A549 (cell line): ENCODE measurements at regions not wholly inside any gene's neighbourhood (a gene's known extent, or its start where the extent isn't known, plus 50 kb on each side); places are given as distances from the start of the nearest gene placed in this dataset.

ENCODE experiments used
- ATAC-seq, 2 experiments: fragments of 200-7000 bp in 1 of 2; fragments of >200 bp in 1 of 2; cut with Nextera tagmentation in 1 of 2; cut with Tn5 transposase in 1 of 2; 3 replicates each; pipeline versions ENCODE4 v1.8.0 to v1.9.1; 2018 to 2020; ENCODE audit warnings: mild to moderate bottlenecking in 1 of 2, moderate library complexity in 1 of 2
- CTCF ChIA-PET: fragments of 300-600 bp; sonication (Branson Sonifier 250); formaldehyde crosslinking; extraction: SDS; loops from one replicate; lab custom pipeline; 2021; ENCODE audit warnings: antibody characterized with exemption, inconsistent platforms; lab: Yijun Ruan, JAX
- POLR2A ChIA-PET: fragments of 350-600 bp; formaldehyde crosslinking; extraction: SDS; loops from one replicate; lab custom pipeline; 2021; ENCODE audit warnings: antibody characterized with exemption, inconsistent platforms; lab: Yijun Ruan, JAX
- DNase-seq, 2 experiments: peaks; one replicate each; pipeline versions ENCODE4 v3.0.0 to v3.0.0-alpha.2; 2011 to 2016; ENCODE audit warnings: low read depth in 1 of 2, low spot score in 1 of 2
- FAIRE-seq: peaks from 2 replicates; lab custom pipeline; 2011; peaks lifted over from hg19 to GRCh38; lab: Jason Lieb, UNC
- H3K27ac ChIP-seq, 2 experiments: fragments of >200 bp; sonication (Bioruptor Twin); formaldehyde crosslinking; 3 replicates each; pipeline ENCODE4 v1.5.1; 2016 to 2017
- H3K4me1 ChIP-seq: fragments of >200 bp; sonication (Bioruptor Twin); formaldehyde crosslinking; 3 replicates; pipeline ENCODE4 v1.6.1; 2016
- H3K4me2 ChIP-seq: fragments of >200 bp; sonication (Bioruptor Twin); formaldehyde crosslinking; 3 replicates; pipeline ENCODE4 v1.6.1; 2016
- H3K4me3 ChIP-seq: fragments of >200 bp; sonication (Bioruptor Twin); formaldehyde crosslinking; 3 replicates; pipeline ENCODE4 v1.5.1; 2016
- H3K9me3 ChIP-seq: fragments of >200 bp; sonication (Bioruptor Twin); formaldehyde crosslinking; 3 replicates; pipeline ENCODE4 v1.6.1; 2016
- BCL3 ChIP-seq: fragments of >200 bp; sonication (Bioruptor Twin); formaldehyde crosslinking; IDR thresholded peaks from 3 replicates; pipeline ENCODE4 v1.6.1; 2016
- BHLHE40 ChIP-seq: IDR thresholded peaks from 2 replicates; pipeline ENCODE4 v1.6.1; 2012; ENCODE audit warnings: low read depth, low read length, inconsistent platforms
- CHD2 ChIP-seq: fragments of 150-350 bp; IDR thresholded peaks from 2 replicates; pipeline ENCODE4 v1.6.1; 2014; ENCODE audit warnings: low read length; ENCODE audit not compliant: partially characterized antibody
- CTCF ChIP-seq: fragments of >200 bp; sonication (Bioruptor Twin); formaldehyde crosslinking; IDR thresholded peaks from 3 replicates; pipeline ENCODE4 v1.5.1; 2016
- FOXS1 ChIP-seq: fragments of 250-450 bp; sonication (Bioruptor Pico); IDR thresholded peaks from 2 replicates; pipeline ENCODE4 v1.5.0; 2020; ENCODE audit warnings: mild to moderate bottlenecking, moderate library complexity
- HDAC2 ChIP-seq: fragments of 200-600 bp; sonication (generic); IDR thresholded peaks from 2 replicates; pipeline ENCODE4 v1.6.1; 2016
- HOXA7 ChIP-seq: fragments of 250-450 bp; sonication (Bioruptor Pico); IDR thresholded peaks from 2 replicates; pipeline ENCODE4 v1.5.0; 2020; ENCODE audit warnings: mild to moderate bottlenecking, moderate library complexity
- HOXB13 ChIP-seq: fragments of 250-450 bp; sonication (Bioruptor Pico); IDR thresholded peaks from 2 replicates; pipeline ENCODE4 v1.5.0; 2020; ENCODE audit warnings: low read depth, mild to moderate bottlenecking, moderate library complexity
- HOXB5 ChIP-seq: fragments of 250-450 bp; sonication (Bioruptor Pico); IDR thresholded peaks from 2 replicates; pipeline ENCODE4 v1.5.0; 2020; ENCODE audit warnings: mild to moderate bottlenecking, moderate library complexity
- JUN ChIP-seq, 2 experiments: fragments of >200 bp; sonication (Bioruptor Twin); formaldehyde crosslinking; IDR thresholded peaks; 2 replicates in 1 of 2; 3 replicates in 1 of 2; pipeline ENCODE4 v1.6.1; 2016 to 2017
- JUNB ChIP-seq: fragments of >200 bp; sonication (Bioruptor Twin); formaldehyde crosslinking; IDR thresholded peaks from 2 replicates; pipeline ENCODE4 v1.6.1; 2016
- KDM5A ChIP-seq: fragments of 200-600 bp; sonication (generic); IDR thresholded peaks from 2 replicates; pipeline ENCODE4 v1.6.1; 2016; ENCODE audit warnings: antibody characterized with exemption, mild to moderate bottlenecking
- MAZ ChIP-seq: fragments of 150-350 bp; IDR thresholded peaks from 2 replicates; pipeline ENCODE4 v1.6.1; 2014; ENCODE audit warnings: antibody characterized with exemption, low read depth, low read length, borderline replicate concordance
- NFE2L2 ChIP-seq: fragments of 150-350 bp; conservative IDR thresholded peaks from 2 replicates; pipeline ENCODE4 v1.6.1; 2014; ENCODE audit warnings: low read length
- NR3C1 ChIP-seq: fragments of >200 bp; sonication (Bioruptor Twin); formaldehyde crosslinking; IDR thresholded peaks from 3 replicates; pipeline ENCODE4 v1.6.1; 2017
- PBX3 ChIP-seq: IDR thresholded peaks from 2 replicates; pipeline ENCODE4 v1.6.1; 2012
- POLR2A ChIP-seq: IDR thresholded peaks from 2 replicates; pipeline ENCODE4 v1.6.1; 2012; ENCODE audit warnings: mild to moderate bottlenecking, low read length
- RAD21 ChIP-seq, 2 experiments: fragments of >200 bp in 1 of 2; sonication (Bioruptor Twin) in 1 of 2; formaldehyde crosslinking in 1 of 2; IDR thresholded peaks in 1 of 2; conservative IDR thresholded peaks in 1 of 2; 2 replicates in 1 of 2; 3 replicates in 1 of 2; pipeline ENCODE4 v1.6.1; 2012 to 2018; ENCODE audit warnings: inconsistent platforms in 1 of 2
- RCOR1 ChIP-seq: fragments of 150-350 bp; IDR thresholded peaks from 2 replicates; pipeline ENCODE4 v1.6.1; 2014; ENCODE audit warnings: antibody characterized with exemption, low read length, low read depth
- REST ChIP-seq: fragments of 200-600 bp; sonication (generic); IDR thresholded peaks from 2 replicates; pipeline ENCODE4 v1.6.1; 2016; ENCODE audit warnings: antibody characterized with exemption, mild to moderate bottlenecking, moderate library complexity
- RNF2 ChIP-seq: fragments of 200-600 bp; sonication (generic); IDR thresholded peaks from 2 replicates; pipeline ENCODE4 v1.6.1; 2016; ENCODE audit warnings: low read depth, mild to moderate bottlenecking, antibody characterized with exemption, moderate library complexity, borderline replicate concordance
- SREBF2 ChIP-seq: fragments of 450-650 bp; IDR thresholded peaks from 2 replicates; pipeline ENCODE4 v1.6.1; 2014; ENCODE audit warnings: mild to moderate bottlenecking, moderate library complexity
- TFCP2L1 ChIP-seq: fragments of 250-450 bp; sonication (Bioruptor Pico); IDR thresholded peaks from 2 replicates; pipeline ENCODE4 v1.5.0; 2021; ENCODE audit warnings: mild to moderate bottlenecking
- USF2 ChIP-seq: fragments of 450-650 bp; IDR thresholded peaks from 2 replicates; pipeline ENCODE4 v1.6.1; 2014; ENCODE audit warnings: antibody characterized with exemption
- ZC3H11A ChIP-seq: fragments of 450-650 bp; IDR thresholded peaks from 2 replicates; pipeline ENCODE4 v1.6.1; 2014; ENCODE audit warnings: antibody characterized with exemption, mild to moderate bottlenecking
- ZSCAN20 ChIP-seq: fragments of 250-450 bp; sonication (Bioruptor Pico); IDR thresholded peaks from 2 replicates; pipeline ENCODE4 v1.8.0; 2022; ENCODE audit warnings: mild to moderate bottlenecking, moderate library complexity
- WGBS: methylation state at CpG from one replicate; pipeline ENCODE4 v1.1.6; 2017; ENCODE audit errors: missing lambda C conversion rate; 5-methylcytosine and 5-hydroxymethylcytosine counted together

GRCh38 chr5:98424681-98425450 lies 348.6 kb upstream of the RGMB start:
- no peak for DNase-seq
- no peak overlapping the region for H3K27ac ChIP-seq
- WGBS = 50% methylated on average over 4 of the region's 4 CpGs
- H3K4me1 ChIP-seq = no peaks in the 10 kb centered on the region
- CTCF ChIA-PET = interaction anchor here (1.2 kb wide), 1 partner anchor 9 kb away, joined by 3 read pairs; no protein-coding TSS in a partner anchor
- no peaks in the 10 kb centered on the region for H3K9me3 ChIP-seq
- POLR2A ChIA-PET = no interaction called here
- H3K4me2 ChIP-seq = no peak overlapping the region
- TF ChIP-seq CHD2 (no peak), RCOR1 (no peak), MAZ (no peak), CTCF (no peak), ZC3H11A (no peak), HOXA7 (CRISPR knock-in tag) (no peak), POLR2A (no peak), FOXS1 (CRISPR knock-in tag) (no peak), USF2 (no peak), ZSCAN20 (CRISPR knock-in tag) (no peak), KDM5A (no peak), PBX3 (no peak), HDAC2 (no peak), BHLHE40 (no peak), NFE2L2 (no peak), REST (no peak), JUN (IDR thresholded peaks at IDR 0.05) (no peak), RAD21 (conservative IDR thresholded peaks at IDR 0.05 in 1 of 2, IDR thresholded peaks at IDR 0.05 in 1 of 2) (no peak)
- TF ChIP-seq, all 56 proteins: peak for 0
- ATAC-seq (no peak), FAIRE-seq (no peak)
- no peak overlapping the region for H3K4me3 ChIP-seq

- no peak for TF ChIP-seq SREBF2
- TF ChIP-seq HOXB5 (CRISPR knock-in tag) = no peak
- TF ChIP-seq NFE2L2 = no peak
- no peak for TF ChIP-seq HOXB13 (CRISPR knock-in tag)
- TF ChIP-seq JUNB = no peak
- TF ChIP-seq BCL3 = no peak
- TF ChIP-seq NR3C1 = no peak
- no peak for TF ChIP-seq TFCP2L1 (CRISPR knock-in tag)
- TF ChIP-seq RNF2 = no peak
- no peaks in the 10 kb centered on the region for H3K9me3 ChIP-seq
- ATAC-seq (no peak), DNase-seq (no peak), FAIRE-seq (no peak)
- H3K27ac ChIP-seq = no peak overlapping the region
- ChIA-PET POLR2A (no interaction called here), CTCF (no interaction called here)
- no peak overlapping the region for H3K4me3 ChIP-seq
- no peak overlapping the region for H3K4me2 ChIP-seq
- no peaks in the 10 kb centered on the region for H3K4me1 ChIP-seq
These were observed 347.8 kb upstream of the RGMB start for GRCh38 chr5:98425640-98426039.
